KOPT-K1 (cell line): ENCODE measurements at regions not wholly inside any gene's neighbourhood (a gene's known extent, or its start where the extent isn't known, plus 50 kb on each side); places are given as distances from the start of the nearest gene placed in this dataset.
"Not testable (repeated sequence)": the region's sequence is repeated elsewhere in the genome, so short reads cannot be mapped to it uniquely, and the experiment has no call there.

ENCODE experiments used
- H3K27ac ChIP-seq: fragments of 200-600 bp; sonication (generic); 2 replicates; pipeline ENCODE4 v1.5.1; 2016; ENCODE audit warnings: antibody characterized with exemption, mild to moderate bottlenecking, low read depth, low read length; ENCODE audit not compliant: poor library complexity, severe bottlenecking
- H3K36me3 ChIP-seq: fragments of 200-600 bp; sonication (generic); 2 replicates; pipeline ENCODE4 v1.5.1; 2017; ENCODE audit warnings: antibody characterized with exemption, mild to moderate bottlenecking, low read length, moderate library complexity; ENCODE audit not compliant: insufficient read depth
- H3K9me3 ChIP-seq: fragments of 200-600 bp; sonication (generic); 2 replicates; pipeline ENCODE4 v1.5.1; 2017; ENCODE audit warnings: antibody characterized with exemption, low read length, mild to moderate bottlenecking; ENCODE audit not compliant: insufficient read depth, poor library complexity, severe bottlenecking

DNA sequence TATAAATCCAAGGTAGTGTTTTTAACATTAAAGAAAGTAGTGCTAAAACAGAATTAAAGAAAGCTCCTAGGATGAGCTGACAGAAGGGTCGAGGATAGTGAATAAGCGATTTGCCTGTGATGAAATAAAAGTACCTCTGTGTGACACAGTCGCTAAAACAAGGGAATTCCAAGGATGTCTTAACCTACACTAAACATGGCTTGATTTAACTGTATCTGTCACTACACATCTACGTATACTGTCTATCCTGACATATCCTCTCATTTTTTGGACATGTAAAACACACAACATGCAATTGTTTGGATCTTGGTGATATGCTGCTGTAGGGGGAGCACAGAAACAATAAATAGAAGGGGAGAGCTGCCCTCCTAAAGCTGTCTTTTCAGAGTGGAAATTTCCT is 580.8 kb upstream of the SLC8A1 start:
- H3K9me3 ChIP-seq = no peaks in the 10 kb centered on the region
- no peaks in the 10 kb centered on the region for H3K36me3 ChIP-seq
- no peak overlapping the region for H3K27ac ChIP-seq

DNA sequence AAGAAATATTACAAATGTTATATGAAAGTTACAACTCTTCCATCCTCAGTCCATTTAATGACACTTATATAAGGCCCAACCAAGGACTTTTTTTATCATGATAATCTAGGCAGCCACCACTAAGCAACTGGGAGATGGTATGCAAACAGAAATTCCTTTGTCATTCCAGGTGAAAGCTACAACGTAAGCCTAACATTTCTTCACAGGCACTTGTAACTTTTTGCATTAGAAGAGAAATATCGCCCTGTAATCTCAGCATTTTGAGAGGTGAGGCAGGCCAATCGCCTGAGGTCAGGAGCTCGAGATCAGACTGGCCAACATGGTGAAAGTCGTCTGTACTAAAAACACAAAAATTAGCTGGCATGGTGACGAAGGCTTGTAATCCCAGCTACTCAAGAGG is 581.2 kb upstream of the SLC8A1 start:
- no peaks in the 10 kb centered on the region for H3K36me3 ChIP-seq
- H3K9me3 ChIP-seq = no peaks in the 10 kb centered on the region
- no peak overlapping the region for H3K27ac ChIP-seq

DNA sequence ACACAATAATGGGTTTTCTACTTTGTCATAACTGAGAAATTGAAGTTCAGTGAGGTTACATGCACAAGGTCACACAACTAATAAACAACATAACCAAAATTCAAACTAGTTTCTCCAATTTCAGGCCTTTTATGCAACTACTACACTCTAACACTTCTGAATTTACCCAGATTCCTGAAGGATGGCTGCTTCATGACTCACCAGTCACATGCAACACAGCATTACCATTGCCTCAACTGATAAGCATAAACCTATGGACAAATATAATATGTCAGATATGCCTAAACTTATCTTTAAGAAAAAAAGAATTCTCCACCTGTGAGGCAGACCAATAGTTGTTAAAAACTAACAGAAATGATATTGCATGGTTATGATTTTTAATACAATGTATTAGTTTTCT is 586.5 kb upstream of the SLC8A1 start:
- Histone ChIP-seq H3K36me3 (no peaks in the 10 kb centered on the region), H3K9me3 (no peaks in the 10 kb centered on the region), H3K27ac (no peak overlapping the region)

GRCh38 chr2:41039750-41040149 is 587.9 kb upstream of the SLC8A1 start:
- not testable (repeated sequence) for H3K36me3 ChIP-seq, H3K9me3 ChIP-seq, H3K27ac ChIP-seq

DNA sequence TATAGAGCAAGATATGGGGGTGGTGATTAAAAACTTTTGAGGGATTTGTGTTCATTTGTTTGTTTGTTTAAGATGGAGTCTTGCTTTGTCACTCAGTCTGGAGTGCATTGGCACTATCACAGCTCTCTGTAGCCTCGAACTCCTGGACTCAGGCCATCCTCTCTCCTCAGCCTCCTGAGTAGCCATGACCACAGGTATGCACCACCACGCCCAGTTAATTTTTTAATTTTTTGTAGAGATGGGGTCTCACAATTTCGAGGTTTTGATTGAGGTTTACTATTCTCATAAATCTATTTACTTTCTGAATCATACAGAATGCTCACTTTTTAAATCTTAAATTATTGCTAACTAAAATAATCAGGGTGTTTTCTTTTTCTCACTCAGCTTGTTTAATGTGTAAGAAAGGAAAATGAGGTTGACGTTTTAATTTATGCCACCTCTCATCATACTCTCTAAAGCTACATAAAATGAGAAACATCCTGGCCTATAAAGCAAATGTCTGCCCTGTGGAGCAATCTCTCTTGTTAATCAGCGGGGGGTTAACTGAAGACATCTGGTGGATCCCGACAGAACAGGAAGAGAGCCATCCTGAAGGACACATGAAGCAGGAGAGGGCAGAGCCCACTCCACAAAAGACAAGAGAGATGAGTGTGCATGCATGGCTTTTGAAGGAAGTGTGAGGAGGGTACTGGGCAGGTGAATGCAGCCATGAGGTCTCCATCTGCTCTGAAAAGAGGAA is 589.1 kb upstream of the SLC8A1 start:
- Histone ChIP-seq H3K36me3 (no peaks in the 10 kb centered on the region), H3K27ac (no peak overlapping the region), H3K9me3 (no peaks in the 10 kb centered on the region)

- Histone ChIP-seq H3K36me3 (no peaks in the 10 kb centered on the region), H3K9me3 (no peaks in the 10 kb centered on the region), H3K27ac (no peak overlapping the region)
Measured at GRCh38 chr2:41042343-41042742, 590.5 kb upstream of the SLC8A1 start.

- Histone ChIP-seq H3K36me3 (no peaks in the 10 kb centered on the region), H3K9me3 (no peaks in the 10 kb centered on the region), H3K27ac (no peak overlapping the region)
Measured at GRCh38 chr2:41061356-41061755, 609.5 kb upstream of the SLC8A1 start.

- Histone ChIP-seq H3K36me3 (no peaks in the 10 kb centered on the region), H3K27ac (no peak overlapping the region), H3K9me3 (no peaks in the 10 kb centered on the region)
Measured at GRCh38 chr2:41062336-41062735, 610.4 kb upstream of the SLC8A1 start.

DNA sequence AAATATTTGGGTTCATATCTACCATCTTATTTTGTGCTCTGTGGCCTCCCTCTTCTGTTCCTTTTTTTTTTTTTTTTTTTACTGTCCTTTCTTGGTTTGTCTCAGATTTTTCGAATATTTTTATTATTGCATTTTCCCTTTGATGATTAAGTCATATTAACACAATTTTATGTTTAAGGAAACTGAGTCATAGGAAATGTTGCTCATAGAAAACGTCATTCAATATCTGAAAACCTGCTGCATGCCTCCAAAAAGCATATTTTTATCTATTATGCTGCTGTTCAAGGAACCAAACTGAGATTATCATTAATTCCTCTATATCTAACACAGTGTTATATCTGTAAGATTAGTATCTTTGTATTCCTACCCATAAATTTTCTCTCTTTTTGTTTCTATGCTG is 614.3 kb upstream of the SLC8A1 start:
- Histone ChIP-seq H3K27ac (no peak overlapping the region), H3K9me3 (no peaks in the 10 kb centered on the region), H3K36me3 (no peaks in the 10 kb centered on the region)

DNA sequence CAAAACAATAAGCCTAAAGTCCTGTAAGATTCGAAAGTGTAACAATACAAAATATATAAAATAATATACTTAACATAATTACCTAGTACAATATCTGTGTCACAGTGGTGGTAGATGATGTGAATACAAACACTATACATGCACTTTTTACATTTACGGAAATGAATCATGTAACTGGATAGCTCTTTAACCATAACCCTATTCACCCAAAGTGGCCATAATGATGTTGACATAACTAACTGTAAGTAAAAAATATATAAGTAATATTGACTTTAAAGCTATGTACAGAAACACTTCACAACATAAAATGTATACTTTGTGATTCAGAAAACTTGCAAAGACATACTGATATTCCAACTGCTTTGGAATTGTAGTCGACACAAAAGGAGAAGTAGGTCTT is 616.9 kb upstream of the SLC8A1 start:
- Histone ChIP-seq H3K9me3 (no peaks in the 10 kb centered on the region), H3K27ac (no peak overlapping the region), H3K36me3 (no peaks in the 10 kb centered on the region)

GRCh38 chr2:41078341-41078740 is 626.5 kb upstream of the SLC8A1 start:
- Histone ChIP-seq H3K36me3 (no peaks in the 10 kb centered on the region), H3K27ac (no peak overlapping the region), H3K9me3 (no peaks in the 10 kb centered on the region)

- H3K36me3 ChIP-seq = no peaks in the 10 kb centered on the region
- H3K9me3 ChIP-seq = no peaks in the 10 kb centered on the region
- no peak overlapping the region for H3K27ac ChIP-seq
Measured at GRCh38 chr2:41079011-41079410, 627.1 kb upstream of the SLC8A1 start.

DNA sequence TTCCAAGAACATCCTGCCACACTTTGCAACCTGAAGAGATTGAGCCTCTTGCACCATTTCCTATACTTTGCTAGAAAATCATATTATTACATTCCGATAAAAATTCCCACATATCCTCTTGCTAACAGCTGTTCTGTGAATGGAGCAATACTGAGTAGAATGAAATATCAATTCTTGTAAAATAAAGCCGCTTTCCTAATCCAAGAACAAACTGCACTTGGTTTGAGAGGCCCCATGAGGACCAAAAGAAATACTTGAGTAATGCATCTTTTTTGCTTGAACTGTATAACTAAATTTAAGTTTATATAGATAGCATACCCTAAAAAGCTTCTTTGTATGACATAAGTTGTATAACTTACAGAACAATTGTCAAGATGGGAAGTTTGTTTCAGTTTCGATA is 632.4 kb upstream of the SLC8A1 start:
- H3K27ac ChIP-seq = no peak overlapping the region
- H3K9me3 ChIP-seq = no peaks in the 10 kb centered on the region
- no peaks in the 10 kb centered on the region for H3K36me3 ChIP-seq

- no peaks in the 10 kb centered on the region for H3K9me3 ChIP-seq
- H3K27ac ChIP-seq = no peak overlapping the region
- no peaks in the 10 kb centered on the region for H3K36me3 ChIP-seq
Measured at GRCh38 chr2:41087946-41088345, 636.1 kb upstream of the SLC8A1 start.

DNA sequence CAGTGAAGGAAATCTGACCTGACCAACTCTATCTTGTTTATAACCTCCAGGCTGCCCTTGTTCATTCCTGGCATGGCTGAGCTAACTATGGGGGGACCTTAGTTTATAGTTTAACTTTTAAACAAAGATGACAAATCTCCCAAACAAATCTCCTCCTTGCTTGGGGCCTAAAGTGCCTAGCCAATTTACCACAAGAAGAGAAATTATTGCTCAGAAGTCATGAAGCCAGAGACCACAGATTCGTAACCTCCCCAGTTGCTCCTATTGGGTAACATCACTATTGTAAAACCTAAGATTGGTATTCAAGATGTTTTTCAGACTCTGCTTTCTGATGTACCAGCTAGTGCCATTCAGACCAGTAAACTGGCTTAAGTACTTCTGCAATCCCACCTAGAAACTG is 649.4 kb upstream of the SLC8A1 start:
- Histone ChIP-seq H3K36me3 (no peaks in the 10 kb centered on the region), H3K27ac (no peak overlapping the region), H3K9me3 (no peaks in the 10 kb centered on the region)

GRCh38 chr2:41109744-41110143 is 657.9 kb upstream of the SLC8A1 start:
- H3K9me3 ChIP-seq = no peaks in the 10 kb centered on the region
- no peaks in the 10 kb centered on the region for H3K36me3 ChIP-seq
- no peak overlapping the region for H3K27ac ChIP-seq
